ENCODE measurements at regions not wholly inside any gene's neighbourhood (a gene's known extent, or its start where the extent isn't known, plus 50 kb on each side); places are given as distances from the start of the nearest gene placed in this dataset.
"Not testable (repeated sequence)": the region's sequence is repeated elsewhere in the genome, so short reads cannot be mapped to it uniquely, and the experiment has no call there.

- no peak for ATAC-seq (ENCODE audit: insufficient read depth, low read depth)
These were observed 56.4 kb downstream of the FOXF2 start for GRCh38 chr6:1445650-1446330.

DNA sequence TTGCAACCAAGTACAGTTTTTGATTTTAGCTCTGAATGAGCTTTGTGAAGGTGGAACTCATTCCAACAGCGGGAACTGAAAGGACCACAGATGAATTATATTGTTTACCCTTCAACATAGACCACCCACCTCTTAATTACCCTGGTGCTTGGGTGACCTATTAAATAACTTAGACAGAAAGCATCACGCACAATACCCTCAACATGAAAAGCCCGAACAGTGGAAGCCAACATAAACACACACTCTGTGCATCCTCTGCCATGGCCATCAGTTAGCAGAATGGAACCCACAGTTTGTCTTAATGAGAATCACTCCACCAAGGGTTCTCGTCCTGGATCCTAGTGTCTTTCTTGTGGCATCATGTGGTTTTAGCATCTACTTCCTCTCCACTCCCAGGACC, 60.5 kb downstream of the FOXF2 start:
- Histone ChIP-seq H3K4me3 (ENCODE audit: low read depth in 1 of 2, low read length in 2 of 2) (no peak overlapping the region), H3K4me1 (ENCODE audit: insufficient read depth, low read length) (no peaks in the 10 kb centered on the region), H3K79me2 (ENCODE audit: insufficient read depth, low read length) (no peaks in the 10 kb centered on the region), H3K4me2 (ENCODE audit: insufficient read depth, low read length) (no peak overlapping the region), H3K36me3 (ENCODE audit: insufficient read depth, low read length) (no peaks in the 10 kb centered on the region), H3K9ac (ENCODE audit: low read depth, low read length) (no peak overlapping the region), H3K27ac (ENCODE audit: low read length) (no peak overlapping the region), H2AFZ (ENCODE audit: low read depth, low read length) (no peak overlapping the region), H3K9me3 (ENCODE audit: insufficient read depth, low read length, severe bottlenecking) (peaks cover 13% of the 10 kb centered on the region), H4K20me1 (ENCODE audit: insufficient read depth, low read length) (no peaks in the 10 kb centered on the region), H3K27me3 (ENCODE audit: insufficient read depth, low read length, poor library complexity) (no peaks in the 10 kb centered on the region)
- TF ChIP-seq CTCF (IDR thresholded peaks at IDR 0.05; ENCODE audit: borderline replicate concordance, extremely low read depth, low read length, poor library complexity, severe bottlenecking) (no peak), EZH2 (IDR thresholded peaks at IDR 0.05; ENCODE audit: borderline replicate concordance, low read depth, low read length, severe bottlenecking) (no peak)
- DNase-seq: no peak
- no peak for ATAC-seq (ENCODE audit: insufficient read depth, low read depth)

More at GRCh38 chr6:1445650-1446330, 56.4 kb downstream of the FOXF2 start:
- no peak overlapping the region for H3K4me2 ChIP-seq (ENCODE audit: insufficient read depth, low read length)
- H3K4me1 ChIP-seq (ENCODE audit: insufficient read depth, low read length): no peaks in the 10 kb centered on the region
- no peaks in the 10 kb centered on the region for H3K79me2 ChIP-seq (ENCODE audit: insufficient read depth, low read length)
- H3K36me3 ChIP-seq (ENCODE audit: insufficient read depth, low read length): no peaks in the 10 kb centered on the region
- no peak overlapping the region for H3K4me3 ChIP-seq (ENCODE audit: low read depth in 1 of 2, low read length in 2 of 2)
- H4K20me1 ChIP-seq (ENCODE audit: insufficient read depth, low read length): no peaks in the 10 kb centered on the region
- no peak for DNase-seq
- H3K27me3 ChIP-seq (ENCODE audit: insufficient read depth, low read length, poor library complexity): no peaks in the 10 kb centered on the region
- no peak overlapping the region for H3K27ac ChIP-seq (ENCODE audit: low read length)
- peaks cover 2% of the 10 kb centered on the region for H3K9me3 ChIP-seq (ENCODE audit: insufficient read depth, low read length, severe bottlenecking)
- H3K9ac ChIP-seq (ENCODE audit: low read depth, low read length): no peak overlapping the region
- TF ChIP-seq EZH2 (IDR thresholded peaks at IDR 0.05; ENCODE audit: borderline replicate concordance, low read depth, low read length, severe bottlenecking): no peak
- no peak for TF ChIP-seq CTCF (IDR thresholded peaks at IDR 0.05; ENCODE audit: borderline replicate concordance, extremely low read depth, low read length, poor library complexity, severe bottlenecking)
- no peak overlapping the region for H2AFZ ChIP-seq (ENCODE audit: low read depth, low read length)

DNA sequence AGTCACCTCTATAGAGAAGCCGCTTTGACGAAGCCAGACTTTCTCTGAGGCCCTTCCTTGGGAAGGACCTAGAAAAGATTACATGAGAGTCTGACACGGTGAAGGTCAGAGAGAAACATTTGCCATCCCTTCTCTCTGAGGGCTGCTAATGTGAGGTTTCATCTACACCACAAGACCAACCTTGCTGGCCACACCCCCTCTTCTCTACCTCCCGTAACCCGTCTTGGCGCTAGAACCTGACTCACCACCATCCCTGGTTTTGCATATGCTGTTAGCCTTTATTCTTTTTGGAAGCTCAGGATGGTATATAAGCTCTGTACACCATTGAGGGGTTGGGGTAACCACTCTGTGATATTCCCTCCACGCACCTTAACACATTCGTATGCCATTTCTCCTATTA, 63.6 kb downstream of the FOXF2 start:
- Histone ChIP-seq H3K4me3 (ENCODE audit: low read depth in 1 of 2, low read length in 2 of 2) (no peak overlapping the region), H3K4me2 (ENCODE audit: insufficient read depth, low read length) (no peak overlapping the region), H2AFZ (ENCODE audit: low read depth, low read length) (no peak overlapping the region), H3K27me3 (ENCODE audit: insufficient read depth, low read length, poor library complexity) (no peaks in the 10 kb centered on the region), H3K36me3 (ENCODE audit: insufficient read depth, low read length) (no peaks in the 10 kb centered on the region), H3K9me3 (ENCODE audit: insufficient read depth, low read length, severe bottlenecking) (peaks cover 13% of the 10 kb centered on the region), H3K27ac (ENCODE audit: low read length) (no peak overlapping the region), H3K79me2 (ENCODE audit: insufficient read depth, low read length) (no peaks in the 10 kb centered on the region), H3K4me1 (ENCODE audit: insufficient read depth, low read length) (no peaks in the 10 kb centered on the region), H4K20me1 (ENCODE audit: insufficient read depth, low read length) (no peaks in the 10 kb centered on the region), H3K9ac (ENCODE audit: low read depth, low read length) (no peak overlapping the region)
- no peak for DNase-seq
- TF ChIP-seq CTCF (IDR thresholded peaks at IDR 0.05; ENCODE audit: borderline replicate concordance, extremely low read depth, low read length, poor library complexity, severe bottlenecking): no peak
- no peak for TF ChIP-seq EZH2 (IDR thresholded peaks at IDR 0.05; ENCODE audit: borderline replicate concordance, low read depth, low read length, severe bottlenecking)
- ATAC-seq (ENCODE audit: insufficient read depth, low read depth): no peak

DNA sequence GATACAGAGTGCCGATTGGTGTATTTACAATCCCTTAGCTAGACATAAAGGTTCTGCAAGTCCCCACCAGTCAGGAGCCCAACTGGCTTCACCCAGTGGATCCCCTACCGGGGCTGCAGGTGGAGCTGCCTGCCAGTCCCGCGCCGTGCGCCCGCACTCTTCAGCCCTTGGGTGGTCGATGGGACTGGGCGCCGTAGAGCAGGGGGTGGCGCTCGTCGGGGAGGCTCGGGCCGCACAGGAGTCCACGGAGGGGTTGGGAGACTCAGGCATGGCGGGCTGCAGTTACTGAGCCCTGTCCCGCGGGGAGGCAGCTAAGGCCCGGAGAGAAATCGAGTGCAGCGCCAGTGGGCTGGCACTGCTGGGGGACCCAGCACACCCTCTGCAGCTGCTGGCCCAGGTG, 67.4 kb downstream of the FOXF2 start:
- not testable (repeated sequence) for H3K4me1 ChIP-seq (ENCODE audit: insufficient read depth, low read length); H4K20me1 ChIP-seq (ENCODE audit: insufficient read depth, low read length); H3K4me3 ChIP-seq (ENCODE audit: low read depth in 1 of 2, low read length in 2 of 2); H3K36me3 ChIP-seq (ENCODE audit: insufficient read depth, low read length); H3K27ac ChIP-seq (ENCODE audit: low read length); H2AFZ ChIP-seq (ENCODE audit: low read depth, low read length); H3K4me2 ChIP-seq (ENCODE audit: insufficient read depth, low read length); H3K27me3 ChIP-seq (ENCODE audit: insufficient read depth, low read length, poor library complexity); ATAC-seq (ENCODE audit: insufficient read depth, low read depth); H3K79me2 ChIP-seq (ENCODE audit: insufficient read depth, low read length); DNase-seq; H3K9me3 ChIP-seq (ENCODE audit: insufficient read depth, low read length, severe bottlenecking); H3K9ac ChIP-seq (ENCODE audit: low read depth, low read length)

Data from DND-41 (cell line).